ELR (cell line): ENCODE measurements at regions not wholly inside any gene's neighbourhood (a gene's known extent, or its start where the extent isn't known, plus 50 kb on each side); places are given as distances from the start of the nearest gene placed in this dataset.

Experiments used
- DNase-seq: peaks from one replicate; pipeline ENCODE4 v3.0.0-alpha.2; 2015; ENCODE audit warnings: low read depth

GRCh38 chr4:176383273-176384077, 63.7 kb downstream of the SPCS3 start:
- peak; percentile 69 for DNase-seq

- DNase-seq = no peak
These were observed 65.8 kb downstream of the SPCS3 start for GRCh38 chr4:176385601-176386000.

- peak; percentile 25 for DNase-seq
These were observed 67.8 kb downstream of the SPCS3 start for GRCh38 chr4:176387571-176387970.

- DNase-seq = no peak
These were observed 73.7 kb downstream of the SPCS3 start for GRCh38 chr4:176393306-176394013.

- DNase-seq = peak; percentile 87
These were observed 81.2 kb downstream of the SPCS3 start for GRCh38 chr4:176400816-176401461.

GRCh38 chr4:176404621-176405020, 84.9 kb downstream of the SPCS3 start:
- DNase-seq = peak; percentile 85

GRCh38 chr4:176406297-176406696, 86.5 kb downstream of the SPCS3 start:
- no peak for DNase-seq

GRCh38 chr4:176406736-176407135, 87.0 kb downstream of the SPCS3 start:
- no peak for DNase-seq

GRCh38 chr4:176409627-176410026, 89.9 kb downstream of the SPCS3 start:
- DNase-seq = peak; percentile 59

- DNase-seq = no peak
These were observed 93.4 kb downstream of the SPCS3 start for GRCh38 chr4:176413171-176413570.

- DNase-seq = peak; percentile 75
These were observed 102.2 kb downstream of the SPCS3 start for GRCh38 chr4:176422001-176422400.

GRCh38 chr4:176422511-176422910, 102.7 kb downstream of the SPCS3 start:
- no peak for DNase-seq

- peak; percentile 61 for DNase-seq
These were observed 105.3 kb downstream of the SPCS3 start for GRCh38 chr4:176425035-176425434.

- DNase-seq = no peak
These were observed 113.2 kb downstream of the SPCS3 start for GRCh38 chr4:176432811-176433540.

- DNase-seq = peak; percentile 57
These were observed 114.2 kb downstream of the SPCS3 start for GRCh38 chr4:176433983-176434382.

GRCh38 chr4:176435901-176436292, 116.1 kb downstream of the SPCS3 start:
- DNase-seq = no peak

- DNase-seq = peak; percentile 94
These were observed 116.7 kb downstream of the SPCS3 start for GRCh38 chr4:176436293-176436973.

GRCh38 chr4:176437756-176438155, 118.0 kb downstream of the SPCS3 start:
- peak; percentile 39 for DNase-seq

- DNase-seq = no peak
These were observed 118.6 kb downstream of the SPCS3 start for GRCh38 chr4:176438401-176438800.

GRCh38 chr4:176439611-176440010, 119.8 kb downstream of the SPCS3 start:
- peak; percentile 43 for DNase-seq

GRCh38 chr4:176440698-176441097, 120.9 kb downstream of the SPCS3 start:
- no peak for DNase-seq

- DNase-seq = no peak
These were observed 121.8 kb downstream of the SPCS3 start for GRCh38 chr4:176441594-176441993.
